ENCODE measurements at regions not wholly inside any gene's neighbourhood (a gene's known extent, or its start where the extent isn't known, plus 50 kb on each side); places are given as distances from the start of the nearest gene placed in this dataset.

- DNase-seq (ENCODE audit: low read depth), result no peak
Observed at GRCh38 chr2:120785228-120785966, 49.7 kb downstream of the GLI2 start.

- DNase-seq (ENCODE audit: low read depth), result no peak
Observed at GRCh38 chr2:120786038-120786960, 50.6 kb downstream of the GLI2 start.

- DNase-seq (ENCODE audit: low read depth), result no peak
Observed at GRCh38 chr2:120787111-120787821, 51.6 kb downstream of the GLI2 start.

- DNase-seq (ENCODE audit: low read depth), result no peak
Observed at GRCh38 chr2:120787822-120788700, 52.4 kb downstream of the GLI2 start.

DNA sequence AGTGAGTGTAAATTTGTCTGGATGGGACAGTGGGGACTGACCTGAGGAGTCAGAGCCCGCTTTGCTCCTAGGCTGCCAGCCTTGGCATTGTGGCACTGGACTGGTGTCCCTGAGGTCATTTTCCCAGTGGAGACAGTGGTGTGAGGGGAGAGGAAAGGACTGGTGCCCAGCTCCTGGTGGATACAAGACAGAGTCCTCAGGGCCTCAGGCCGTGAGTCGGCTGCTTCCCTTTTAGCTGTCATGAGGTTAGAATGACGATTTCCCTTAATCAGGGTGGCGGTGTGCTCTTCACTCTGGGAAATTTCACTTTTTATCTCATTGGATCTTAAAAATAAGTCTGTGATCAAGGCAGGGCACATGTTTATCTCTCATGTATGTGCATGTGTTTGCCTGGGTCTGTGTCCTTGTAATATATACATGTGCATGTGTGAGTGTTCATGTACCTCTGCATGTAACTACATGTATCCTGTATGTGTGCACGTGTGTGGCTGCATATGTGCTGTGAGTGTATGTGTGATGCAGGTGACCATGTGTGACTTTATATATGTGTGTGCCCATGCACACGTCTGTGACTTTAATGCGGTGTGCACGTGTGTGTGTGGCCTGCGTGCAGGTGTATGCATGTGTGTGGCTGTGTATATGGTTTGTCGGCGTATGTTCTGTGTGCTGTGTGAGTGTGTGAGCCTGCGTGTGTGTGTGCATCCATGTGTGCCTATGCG lies 55.7 kb downstream of the GLI2 start:
- peak; percentile 35 for DNase-seq (ENCODE audit: low read depth)

- peak; percentile 62 for DNase-seq (ENCODE audit: low read depth)
Observed at GRCh38 chr2:120791962-120792297, 56.3 kb downstream of the GLI2 start.

DNA sequence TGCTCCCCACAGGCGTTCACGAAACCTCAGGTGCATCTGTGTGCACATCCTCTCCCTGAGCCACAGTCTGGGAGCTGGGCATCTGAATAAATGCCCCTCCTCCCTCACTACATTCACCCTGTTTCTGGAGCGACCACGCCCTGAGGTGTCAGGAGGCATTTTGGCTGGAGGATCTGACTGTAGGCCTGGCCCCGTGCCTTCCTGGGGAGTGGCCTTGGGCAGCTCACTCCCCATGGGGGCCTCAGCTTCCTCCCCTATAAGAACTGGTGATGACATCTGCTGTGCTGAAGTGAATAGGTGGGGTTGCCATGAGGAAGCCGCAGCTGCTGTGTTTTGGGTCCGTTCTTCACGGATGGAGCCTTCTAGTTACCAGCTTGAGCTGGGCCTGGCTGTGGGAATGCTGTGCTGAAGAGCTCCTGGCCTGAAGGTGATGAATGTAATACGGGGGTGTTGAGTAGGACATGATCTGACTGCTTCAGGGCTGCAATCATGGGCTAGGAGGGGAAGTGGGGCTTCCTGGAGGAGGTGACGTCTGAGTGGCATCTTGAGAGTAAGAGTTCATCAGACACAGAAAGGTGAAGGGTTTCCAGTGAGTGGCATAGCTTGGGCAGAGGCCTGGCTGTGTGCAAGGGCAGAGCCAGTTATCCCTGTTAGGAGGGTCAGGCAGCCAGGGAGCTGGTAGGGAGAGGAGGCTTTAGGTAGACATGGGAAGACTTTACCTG lies 58.2 kb downstream of the GLI2 start:
- DNase-seq (ENCODE audit: low read depth), result peak; percentile 31

DNA sequence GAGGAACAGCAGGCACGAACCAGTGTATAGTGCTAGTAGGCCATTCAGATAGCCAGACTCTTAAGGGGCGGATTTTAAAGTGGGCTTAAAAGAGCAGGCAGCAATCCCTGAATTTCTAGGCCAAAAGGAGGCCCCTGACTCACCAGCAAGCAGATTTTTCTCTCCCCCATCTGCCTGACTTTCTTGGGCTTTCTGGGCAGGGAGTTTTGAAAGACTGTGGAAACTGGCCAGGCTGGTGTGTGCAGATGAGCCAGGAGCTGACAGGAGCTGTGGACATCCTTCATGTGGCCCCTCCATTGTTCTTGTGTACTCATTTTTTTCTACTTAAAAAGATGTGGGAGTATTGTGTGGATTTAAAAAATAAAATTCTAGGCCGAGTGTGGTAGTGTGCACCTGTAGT lies 59.0 kb downstream of the GLI2 start:
- DNase-seq (ENCODE audit: low read depth), result peak; percentile 28

GRCh38 chr2:120796094-120796493 lies 60.4 kb downstream of the GLI2 start:
- DNase-seq (ENCODE audit: low read depth), result no peak

DNA sequence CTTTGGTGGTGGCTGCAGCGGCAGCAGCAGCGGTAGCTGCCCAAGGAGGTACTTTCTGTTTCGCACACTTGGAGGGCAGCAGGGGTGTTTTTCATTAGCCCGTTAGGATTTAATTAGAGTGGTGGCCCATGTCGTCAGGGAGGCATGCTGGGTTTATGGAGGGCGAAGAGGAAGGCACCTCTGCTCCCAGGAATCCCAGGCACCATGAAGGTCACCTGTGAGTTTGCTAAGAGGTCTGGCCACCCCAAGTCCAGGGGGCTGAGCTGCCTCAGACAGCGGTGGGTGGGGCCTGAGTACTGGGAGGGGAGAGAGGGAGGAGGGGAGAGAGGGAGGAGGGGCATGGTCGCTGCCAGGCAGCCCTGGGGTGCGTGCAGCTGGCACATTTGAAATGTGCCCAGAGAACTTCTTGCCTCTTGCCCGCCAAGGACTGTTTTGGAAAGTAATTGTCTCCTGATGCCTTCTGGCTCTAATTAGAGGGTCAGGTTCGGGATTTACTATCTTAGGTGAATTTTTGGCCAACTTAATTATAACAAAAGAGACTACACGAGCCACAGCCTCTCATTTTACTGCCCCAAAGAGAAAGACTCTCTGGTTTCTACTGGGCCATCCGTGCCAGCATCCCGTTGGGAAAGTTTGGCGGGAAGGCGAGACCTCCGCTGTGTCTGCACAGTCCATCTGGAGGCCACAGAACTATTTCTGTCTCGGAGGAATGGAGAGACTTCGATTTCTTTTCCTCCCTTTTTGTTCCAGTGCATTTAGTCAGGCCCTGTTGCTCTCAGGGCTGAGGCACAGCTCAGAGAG lies 62.0 kb downstream of the GLI2 start:
- DNase-seq (ENCODE audit: low read depth), result no peak

GRCh38 chr2:120798567-120799247 lies 63.0 kb downstream of the GLI2 start:
- DNase-seq (ENCODE audit: low read depth), result no peak

- no peak for DNase-seq (ENCODE audit: low read depth)
Observed at GRCh38 chr2:120802158-120802557, 66.5 kb downstream of the GLI2 start.

DNA sequence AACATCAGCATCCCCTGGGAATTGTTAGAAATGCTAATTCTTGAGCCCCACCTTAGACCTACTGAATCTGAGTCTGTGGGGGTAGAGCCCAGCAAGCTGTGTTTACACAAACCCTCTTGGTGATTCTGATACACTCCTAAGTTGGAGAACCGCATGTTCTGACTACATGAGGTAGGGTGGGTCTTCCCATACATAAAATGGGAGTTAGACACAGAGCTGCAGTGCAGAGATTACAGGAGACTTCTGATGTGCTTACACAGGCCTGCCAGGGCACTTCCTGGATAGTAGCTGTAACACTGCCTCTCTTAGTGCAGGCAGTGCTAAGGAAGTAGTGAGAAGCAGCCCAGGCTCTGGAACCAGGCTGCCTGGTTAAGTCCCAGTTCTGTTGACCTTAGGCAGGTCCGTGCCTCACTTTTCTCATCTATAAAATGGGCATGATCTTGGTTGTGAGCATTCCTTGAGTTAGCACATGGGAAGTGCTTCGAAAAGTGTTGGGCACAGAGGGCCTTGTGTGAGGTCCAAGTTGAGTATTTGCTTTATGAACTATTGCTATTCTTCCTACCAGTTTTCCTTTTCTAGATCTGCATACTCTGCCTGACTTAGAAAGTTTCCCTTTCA lies 67.3 kb downstream of the GLI2 start:
- no peak for DNase-seq (ENCODE audit: low read depth)

- DNase-seq (ENCODE audit: low read depth), result no peak
Observed at GRCh38 chr2:120803764-120804335, 68.2 kb downstream of the GLI2 start.

DNA sequence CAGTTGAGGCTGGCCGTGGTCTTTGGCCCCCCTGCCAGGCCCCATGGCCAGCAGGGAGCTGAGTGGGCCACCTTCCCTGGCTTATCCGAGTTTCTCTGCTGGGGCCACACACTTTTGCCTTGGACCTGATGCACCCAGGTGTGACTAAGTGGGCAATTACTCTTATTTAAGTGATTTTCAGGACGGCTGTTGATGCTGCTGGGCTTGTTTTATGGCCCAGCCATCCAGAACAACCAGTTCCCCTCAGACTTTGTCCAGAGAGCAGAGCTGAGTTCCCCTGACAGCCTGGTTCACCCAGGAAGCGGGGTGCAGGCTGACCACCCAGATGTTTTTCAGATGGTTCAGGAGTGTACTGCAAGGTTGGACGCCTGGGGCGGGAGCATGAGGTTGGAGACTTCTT lies 68.8 kb downstream of the GLI2 start:
- no peak for DNase-seq (ENCODE audit: low read depth)

GRCh38 chr2:120805011-120805410 lies 69.3 kb downstream of the GLI2 start:
- DNase-seq (ENCODE audit: low read depth), result no peak

DNA sequence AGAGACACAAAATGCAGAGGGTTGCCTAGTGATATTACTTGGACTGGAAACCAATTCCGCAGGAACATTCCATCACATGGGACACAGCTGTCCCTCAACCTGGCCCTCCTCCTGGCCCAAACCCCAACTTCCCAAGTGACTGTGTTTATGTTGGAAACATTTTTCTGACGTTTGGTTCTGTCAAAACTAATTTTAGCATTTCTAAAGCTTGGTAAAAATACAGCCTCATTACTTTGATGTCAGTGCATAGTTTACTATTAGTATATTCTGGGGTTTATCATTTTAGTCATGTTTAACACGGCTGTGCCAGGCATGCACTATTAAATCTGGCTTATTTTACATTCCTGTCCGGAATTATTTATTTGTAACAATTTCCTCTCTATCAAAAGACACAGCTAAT lies 69.9 kb downstream of the GLI2 start:
- no peak for DNase-seq (ENCODE audit: low read depth)

GRCh38 chr2:120807751-120808150 lies 72.1 kb downstream of the GLI2 start:
- DNase-seq (ENCODE audit: low read depth), result no peak
